RPMI8226 (cell line): ENCODE measurements at regions not wholly inside any gene's neighbourhood (a gene's known extent, or its start where the extent isn't known, plus 50 kb on each side); places are given as distances from the start of the nearest gene placed in this dataset.
"Not testable (repeated sequence)": the region's sequence is repeated elsewhere in the genome, so short reads cannot be mapped to it uniquely, and the experiment has no call there.

Experiments
- DNase-seq: peaks from one replicate; pipeline ENCODE4 v3.0.0-alpha.2; 2015

- DNase-seq: no peak
These were observed 99.0 kb upstream of the CPEB2 start for GRCh38 chr4:14903321-14903720.

- DNase-seq: no peak
These were observed 95.5 kb upstream of the CPEB2 start for GRCh38 chr4:14906805-14907204.

DNA sequence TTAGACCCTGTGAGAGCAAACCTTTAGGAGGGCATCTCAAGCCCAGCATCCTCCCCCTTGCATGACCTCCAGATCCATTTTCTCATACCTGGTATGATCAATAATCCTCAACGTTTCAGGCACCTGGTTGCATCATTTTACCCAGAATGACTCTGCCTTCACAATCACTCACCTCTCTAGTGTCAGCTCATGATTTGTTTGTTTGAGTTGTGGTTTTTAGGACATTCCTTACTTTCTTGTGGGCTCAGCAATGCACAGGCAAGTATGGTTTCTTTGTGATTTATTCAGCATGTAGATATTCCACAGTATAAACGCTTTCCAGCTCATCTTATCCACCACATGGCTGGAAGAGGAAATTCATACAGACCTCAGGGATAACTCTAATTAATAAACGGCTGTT is 93.6 kb upstream of the CPEB2 start:
- peak; percentile 9 for DNase-seq

DNA sequence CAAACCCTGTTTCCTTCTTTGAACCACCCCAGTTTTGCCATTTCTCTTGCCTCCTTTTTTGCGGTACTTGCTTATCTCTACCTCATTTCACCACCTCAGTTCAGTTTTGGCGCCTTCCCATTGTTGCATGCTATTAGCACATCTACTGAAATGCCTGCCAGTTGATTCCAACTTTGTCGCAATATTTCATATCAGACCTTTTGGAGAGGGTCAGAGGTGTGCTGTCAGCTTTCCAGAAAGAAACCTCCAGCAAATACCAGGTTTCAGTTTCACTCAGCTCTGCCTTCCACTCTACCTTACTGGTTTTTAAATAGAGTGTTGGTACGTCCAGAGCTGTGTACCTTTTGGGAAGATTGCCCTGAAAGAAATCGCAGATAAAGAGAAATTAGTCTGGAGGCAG is 91.9 kb upstream of the CPEB2 start:
- peak; percentile 46 for DNase-seq

- DNase-seq: no peak
These were observed 89.9 kb upstream of the CPEB2 start for GRCh38 chr4:14912426-14912825.

DNA sequence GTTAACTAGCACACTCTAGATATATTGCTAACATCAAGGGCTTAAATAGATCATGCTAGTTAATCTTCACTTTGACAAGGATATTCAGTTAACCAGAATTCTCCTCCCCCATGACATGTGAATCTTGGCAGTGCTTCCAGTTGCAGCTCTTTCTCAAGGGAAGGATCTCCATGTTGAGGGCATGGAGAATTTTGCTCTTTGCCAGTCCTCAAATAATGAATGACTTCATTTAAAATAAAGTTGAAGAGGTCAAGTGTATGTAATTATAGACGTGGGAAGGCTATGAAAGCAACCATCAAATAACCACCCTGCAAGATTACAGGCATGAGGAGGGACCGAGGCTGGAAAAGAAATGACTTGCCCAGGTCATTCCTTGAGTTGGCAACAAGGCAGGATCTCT is 87.3 kb upstream of the CPEB2 start:
- no peak for DNase-seq

DNA sequence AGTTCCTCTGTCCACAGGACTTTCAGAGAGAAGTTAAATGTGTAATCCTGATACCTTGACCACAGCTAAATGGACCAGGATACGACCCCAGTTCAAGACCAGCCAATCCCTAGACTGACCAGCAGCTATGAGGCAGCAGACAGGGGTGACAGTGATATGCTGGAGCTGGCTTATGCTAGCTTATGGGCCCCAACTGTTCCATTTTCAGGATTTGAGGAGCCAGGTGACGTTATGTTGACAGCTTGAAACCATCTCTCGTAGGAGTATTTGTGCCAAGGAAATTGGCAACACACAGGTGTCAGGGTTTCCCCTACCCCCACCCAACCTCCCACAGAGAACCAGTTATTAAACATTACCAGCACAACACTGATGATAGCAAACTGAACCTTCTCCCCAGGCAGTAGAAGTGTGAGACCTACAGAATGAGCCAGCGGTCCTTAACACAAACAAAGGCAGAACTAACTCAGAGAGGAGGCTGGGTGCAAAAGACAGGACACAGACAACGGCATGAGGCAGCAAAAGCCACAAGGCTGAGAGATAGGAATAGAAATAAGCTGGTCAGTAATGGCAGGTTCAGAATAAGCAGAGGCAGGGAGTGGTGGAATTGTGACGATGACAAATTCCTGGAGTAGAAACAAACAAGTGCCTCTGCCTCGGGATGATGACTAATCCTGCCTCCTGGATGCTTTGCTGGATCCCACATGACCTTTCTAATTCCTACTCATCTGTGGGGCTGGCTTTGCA is 85.6 kb upstream of the CPEB2 start:
- peak; percentile 27 for DNase-seq

GRCh38 chr4:14917298-14917633 is 85.0 kb upstream of the CPEB2 start:
- no peak for DNase-seq

GRCh38 chr4:14918336-14918735 is 83.9 kb upstream of the CPEB2 start:
- no peak for DNase-seq

DNA sequence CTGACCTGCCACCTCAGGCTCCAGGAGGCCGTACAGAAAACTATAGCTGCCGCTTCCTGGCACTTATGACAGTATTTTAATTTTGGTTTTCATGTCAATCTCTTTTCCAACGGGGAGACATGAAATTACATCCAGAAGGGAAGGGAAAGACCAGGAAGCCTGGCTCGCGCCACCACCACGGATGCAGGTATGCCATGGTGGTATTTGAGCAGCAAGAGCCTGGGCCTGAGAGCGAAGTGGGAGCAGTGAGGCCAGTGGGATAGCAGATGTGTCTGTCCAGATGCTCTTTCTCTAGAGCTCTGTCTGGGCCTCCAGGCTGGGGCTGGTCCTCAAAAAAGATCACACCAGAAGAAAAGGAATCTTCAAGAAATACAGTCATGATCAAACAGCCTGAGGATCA is 82.5 kb upstream of the CPEB2 start:
- DNase-seq: no peak

GRCh38 chr4:14920237-14920636 is 82.0 kb upstream of the CPEB2 start:
- no peak for DNase-seq

DNA sequence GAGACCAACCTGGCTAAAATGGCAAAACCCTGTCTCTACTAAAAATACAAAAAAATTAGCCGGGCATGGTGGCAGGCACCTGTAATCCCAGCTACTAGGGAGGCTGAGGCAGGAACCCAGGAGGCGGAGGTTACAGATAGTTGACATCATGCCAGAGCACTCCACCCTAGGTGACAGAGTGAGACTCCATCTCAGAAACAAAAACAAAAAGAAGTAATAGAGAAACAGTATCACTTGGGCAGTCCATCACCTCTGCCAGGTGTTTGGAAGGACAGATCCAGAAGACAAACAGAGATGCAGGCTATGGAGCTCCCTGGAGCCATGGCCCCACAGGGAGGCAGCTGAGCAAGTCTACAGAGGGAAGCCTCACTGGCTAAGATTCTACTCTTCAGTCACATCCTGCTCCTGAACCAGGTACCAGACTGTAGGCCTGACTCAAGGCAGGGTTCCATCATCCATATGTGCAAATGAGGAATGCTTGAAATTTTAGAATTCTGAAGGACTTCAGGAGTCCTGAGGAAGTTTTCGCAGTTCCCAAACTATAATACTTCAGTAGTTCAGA is 81.4 kb upstream of the CPEB2 start:
- DNase-seq: no peak

- not testable (repeated sequence) for DNase-seq
These were observed 80.5 kb upstream of the CPEB2 start for GRCh38 chr4:14921781-14922180.

GRCh38 chr4:14924076-14924811 is 78.0 kb upstream of the CPEB2 start:
- no peak for DNase-seq

DNA sequence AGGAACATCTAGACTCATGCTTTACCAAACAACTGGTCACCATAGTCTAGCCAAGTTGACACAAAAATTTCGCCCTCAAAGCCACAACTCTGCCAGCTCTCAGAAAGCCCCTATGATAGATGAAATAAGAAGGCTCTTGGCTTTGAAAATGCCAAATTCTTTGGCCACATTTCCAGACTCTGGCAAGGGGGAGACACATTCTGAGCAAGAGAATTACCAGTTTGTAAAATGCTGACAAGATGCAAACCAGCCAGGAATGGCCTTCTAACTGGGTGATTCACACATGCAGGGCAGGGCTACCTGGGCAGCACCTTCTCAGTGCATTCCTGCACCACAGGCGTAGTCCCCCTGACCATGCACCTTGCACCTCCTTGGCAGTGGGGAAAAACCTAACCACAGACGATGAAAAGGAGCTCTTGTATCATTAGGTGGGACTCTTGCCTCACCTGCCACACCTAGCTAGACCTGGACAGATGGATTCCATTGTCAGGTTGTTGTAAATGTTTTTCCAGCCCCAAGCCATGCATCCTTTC is 77.4 kb upstream of the CPEB2 start:
- DNase-seq: no peak

DNA sequence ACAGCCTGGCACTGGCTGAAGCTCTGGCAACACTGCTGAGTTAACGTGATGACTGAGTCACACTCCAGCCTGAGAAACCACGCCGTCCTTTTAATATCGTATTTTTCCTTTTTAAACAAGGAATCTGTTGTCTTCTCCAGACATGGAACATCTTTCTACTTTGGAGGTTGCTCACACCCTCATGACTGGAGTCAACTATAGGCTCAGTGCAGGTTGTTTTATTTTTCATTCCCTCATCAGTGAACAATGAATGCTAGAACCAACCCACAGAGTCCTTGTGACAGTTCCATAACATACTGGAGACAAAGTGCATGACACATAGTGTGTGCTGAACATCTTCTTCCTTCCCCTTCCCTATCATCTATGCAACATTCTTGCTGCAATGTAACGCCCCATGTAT is 76.8 kb upstream of the CPEB2 start:
- DNase-seq: no peak

GRCh38 chr4:14926368-14926767 is 75.9 kb upstream of the CPEB2 start:
- no peak for DNase-seq

- no peak for DNase-seq
These were observed 74.2 kb upstream of the CPEB2 start for GRCh38 chr4:14928035-14928434.

GRCh38 chr4:14929669-14930068 is 72.6 kb upstream of the CPEB2 start:
- DNase-seq: no peak

DNA sequence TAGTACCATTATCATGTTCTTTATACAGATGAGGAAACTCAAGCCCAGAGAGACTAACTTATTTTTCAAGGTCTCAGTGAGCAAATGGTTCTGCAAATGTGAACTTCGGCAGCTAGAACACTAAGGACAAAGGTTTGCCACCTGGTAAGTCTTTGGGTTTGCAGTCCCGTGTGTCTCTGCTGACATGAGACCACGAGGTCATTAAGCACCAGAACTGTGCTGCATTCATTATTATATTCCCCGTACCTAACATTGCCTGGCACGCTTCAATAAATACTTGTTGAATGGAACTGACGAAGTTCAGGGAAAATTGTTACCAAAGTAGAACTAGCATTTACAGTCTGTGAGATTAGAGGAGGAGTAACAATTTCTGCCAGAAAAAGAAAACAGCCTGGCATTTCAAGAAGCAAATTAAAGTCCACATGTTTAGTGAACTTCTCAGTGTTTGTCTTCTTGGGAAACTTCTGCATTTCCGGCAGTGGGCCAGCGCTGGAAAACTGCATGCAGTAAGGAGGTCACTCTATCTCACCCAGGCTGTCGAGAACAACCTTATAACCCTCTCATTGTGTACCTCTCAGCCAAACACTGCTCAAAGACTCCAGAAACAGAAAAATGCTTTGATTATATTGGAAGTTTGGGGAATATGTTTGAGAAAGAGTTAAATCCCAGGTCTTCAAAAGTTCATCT is 67.4 kb upstream of the CPEB2 start:
- no peak for DNase-seq

- DNase-seq: no peak
These were observed 58.5 kb upstream of the CPEB2 start for GRCh38 chr4:14943749-14944148.

- DNase-seq: no peak
These were observed 49.9 kb upstream of the CPEB2 start for GRCh38 chr4:14952352-14952751.
